Stimulated activated CD8-positive, alpha-beta memory T cell treated with anti-CD3 and anti-CD28 coated beads, Interleukin-4, amount 100 ng/mL, for 4 hours (primary cell): ENCODE measurements at regions not wholly inside any gene's neighbourhood (a gene's known extent, or its start where the extent isn't known, plus 50 kb on each side); places are given as distances from the start of the nearest gene placed in this dataset.
A peak's percentile ranks its signal among the peaks of the same experiment; 100 is the strongest.
"Not testable (repeated sequence)": the region's sequence is repeated elsewhere in the genome, so short reads cannot be mapped to it uniquely, and the experiment has no call there.

Source experiments
- DNase-seq, 2 donors: peaks; one replicate each; pipeline ENCODE4 v3.0.0-alpha.2; 2020; ENCODE audit warnings: low read depth in 2 of 2, low spot score in 1 of 2

GRCh38 chr3:109648027-109648426 lies 310.7 kb upstream of the DPPA4 start:
- DNase-seq, result no peak

- no peak for DNase-seq
Observed at GRCh38 chr3:109656225-109656624, 318.9 kb upstream of the DPPA4 start.

- no peak for DNase-seq
Observed at GRCh38 chr3:109678600-109678999, 341.3 kb upstream of the DPPA4 start.

GRCh38 chr3:109679664-109680063 lies 342.3 kb upstream of the DPPA4 start:
- no peak for DNase-seq

- no peak for DNase-seq
Observed at GRCh38 chr3:109683746-109684145, 346.4 kb upstream of the DPPA4 start.

GRCh38 chr3:109685084-109686079 lies 348.0 kb upstream of the DPPA4 start:
- DNase-seq, result no peak

GRCh38 chr3:109687626-109688025 lies 350.3 kb upstream of the DPPA4 start:
- no peak for DNase-seq

- DNase-seq, result no peak
Observed at GRCh38 chr3:109696932-109697331, 359.6 kb upstream of the DPPA4 start.

- DNase-seq, result no peak
Observed at GRCh38 chr3:109702252-109702651, 364.9 kb upstream of the DPPA4 start.

GRCh38 chr3:109702976-109703375 lies 365.6 kb upstream of the DPPA4 start:
- DNase-seq, result no peak

GRCh38 chr3:109705133-109705532 lies 367.8 kb upstream of the DPPA4 start:
- not testable (repeated sequence) for DNase-seq

- DNase-seq, result no peak
Observed at GRCh38 chr3:109707617-109708016, 370.3 kb upstream of the DPPA4 start.

- DNase-seq, result no peak
Observed at GRCh38 chr3:109713288-109713687, 375.9 kb upstream of the DPPA4 start.

- DNase-seq, result no peak
Observed at GRCh38 chr3:109715707-109716106, 378.4 kb upstream of the DPPA4 start.

- no peak for DNase-seq
Observed at GRCh38 chr3:109718850-109719249, 381.5 kb upstream of the DPPA4 start.

GRCh38 chr3:109728861-109729494 lies 391.6 kb upstream of the DPPA4 start:
- DNase-seq, result no peak

- peak; percentile 27 to 40 for DNase-seq
Observed at GRCh38 chr3:109731639-109732473, 394.5 kb upstream of the DPPA4 start.

GRCh38 chr3:109743981-109744380 lies 406.6 kb upstream of the DPPA4 start:
- DNase-seq, result no peak

GRCh38 chr3:109772520-109772919 lies 435.2 kb upstream of the DPPA4 start:
- no peak for DNase-seq

- DNase-seq, result no peak
Observed at GRCh38 chr3:109774108-109774507, 436.8 kb upstream of the DPPA4 start.

- no peak for DNase-seq
Observed at GRCh38 chr3:109784285-109784684, 446.9 kb upstream of the DPPA4 start.
